ENCODE measurements at regions not wholly inside any gene's neighbourhood (a gene's known extent, or its start where the extent isn't known, plus 50 kb on each side); places are given as distances from the start of the nearest gene placed in this dataset.
A peak's percentile ranks its signal among the peaks of the same experiment; 100 is the strongest.

GRCh38 chr1:184270556-184270955 is 116.3 kb upstream of the C1orf21 start:
- peak; percentile 55 for ATAC-seq
- TF ChIP-seq GLIS3 (CRISPR knock-in tag; IDR thresholded peaks at IDR 0.05), result no peak
- TF ChIP-seq TOX (CRISPR knock-in tag; IDR thresholded peaks at IDR 0.05; ENCODE audit: borderline replicate concordance), result no peak
- TF ChIP-seq CSDC2 (CRISPR knock-in tag; IDR thresholded peaks at IDR 0.05), result no peak
- TF ChIP-seq RARB (CRISPR knock-in tag; IDR thresholded peaks at IDR 0.05), result no peak
- no peak for TF ChIP-seq ARNTL (CRISPR knock-in tag; IDR thresholded peaks at IDR 0.05; ENCODE audit: borderline replicate concordance, low read depth)
- TF ChIP-seq ZC3H10 (CRISPR knock-in tag; IDR thresholded peaks at IDR 0.05), result no peak
- no peak for TF ChIP-seq ESRRG (CRISPR knock-in tag; IDR thresholded peaks at IDR 0.05)
- TF ChIP-seq, protein P1, sequence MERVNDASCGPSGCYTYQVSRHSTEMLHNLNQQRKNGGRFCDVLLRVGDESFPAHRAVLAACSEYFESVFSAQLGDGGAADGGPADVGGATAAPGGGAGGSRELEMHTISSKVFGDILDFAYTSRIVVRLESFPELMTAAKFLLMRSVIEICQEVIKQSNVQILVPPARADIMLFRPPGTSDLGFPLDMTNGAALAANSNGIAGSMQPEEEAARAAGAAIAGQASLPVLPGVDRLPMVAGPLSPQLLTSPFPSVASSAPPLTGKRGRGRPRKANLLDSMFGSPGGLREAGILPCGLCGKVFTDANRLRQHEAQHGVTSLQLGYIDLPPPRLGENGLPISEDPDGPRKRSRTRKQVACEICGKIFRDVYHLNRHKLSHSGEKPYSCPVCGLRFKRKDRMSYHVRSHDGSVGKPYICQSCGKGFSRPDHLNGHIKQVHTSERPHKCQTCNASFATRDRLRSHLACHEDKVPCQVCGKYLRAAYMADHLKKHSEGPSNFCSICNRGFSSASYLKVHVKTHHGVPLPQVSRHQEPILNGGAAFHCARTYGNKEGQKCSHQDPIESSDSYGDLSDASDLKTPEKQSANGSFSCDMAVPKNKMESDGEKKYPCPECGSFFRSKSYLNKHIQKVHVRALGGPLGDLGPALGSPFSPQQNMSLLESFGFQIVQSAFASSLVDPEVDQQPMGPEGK (CRISPR knock-in tag; IDR thresholded peaks at IDR 0.05; ENCODE audit: borderline replicate concordance), result no peak
- TF ChIP-seq TSHZ2 (CRISPR knock-in tag; IDR thresholded peaks at IDR 0.05), result no peak
- TF ChIP-seq, protein P2, sequence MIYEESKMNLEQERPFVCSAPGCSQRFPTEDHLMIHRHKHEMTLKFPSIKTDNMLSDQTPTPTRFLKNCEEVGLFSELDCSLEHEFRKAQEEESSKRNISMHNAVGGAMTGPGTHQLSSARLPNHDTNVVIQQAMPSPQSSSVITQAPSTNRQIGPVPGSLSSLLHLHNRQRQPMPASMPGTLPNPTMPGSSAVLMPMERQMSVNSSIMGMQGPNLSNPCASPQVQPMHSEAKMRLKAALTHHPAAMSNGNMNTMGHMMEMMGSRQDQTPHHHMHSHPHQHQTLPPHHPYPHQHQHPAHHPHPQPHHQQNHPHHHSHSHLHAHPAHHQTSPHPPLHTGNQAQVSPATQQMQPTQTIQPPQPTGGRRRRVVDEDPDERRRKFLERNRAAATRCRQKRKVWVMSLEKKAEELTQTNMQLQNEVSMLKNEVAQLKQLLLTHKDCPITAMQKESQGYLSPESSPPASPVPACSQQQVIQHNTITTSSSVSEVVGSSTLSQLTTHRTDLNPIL (CRISPR knock-in tag; IDR thresholded peaks at IDR 0.05; ENCODE audit: low read depth), result no peak
- no peak for TF ChIP-seq ZNF70 (CRISPR knock-in tag; IDR thresholded peaks at IDR 0.05)
- TF ChIP-seq, protein P3, sequence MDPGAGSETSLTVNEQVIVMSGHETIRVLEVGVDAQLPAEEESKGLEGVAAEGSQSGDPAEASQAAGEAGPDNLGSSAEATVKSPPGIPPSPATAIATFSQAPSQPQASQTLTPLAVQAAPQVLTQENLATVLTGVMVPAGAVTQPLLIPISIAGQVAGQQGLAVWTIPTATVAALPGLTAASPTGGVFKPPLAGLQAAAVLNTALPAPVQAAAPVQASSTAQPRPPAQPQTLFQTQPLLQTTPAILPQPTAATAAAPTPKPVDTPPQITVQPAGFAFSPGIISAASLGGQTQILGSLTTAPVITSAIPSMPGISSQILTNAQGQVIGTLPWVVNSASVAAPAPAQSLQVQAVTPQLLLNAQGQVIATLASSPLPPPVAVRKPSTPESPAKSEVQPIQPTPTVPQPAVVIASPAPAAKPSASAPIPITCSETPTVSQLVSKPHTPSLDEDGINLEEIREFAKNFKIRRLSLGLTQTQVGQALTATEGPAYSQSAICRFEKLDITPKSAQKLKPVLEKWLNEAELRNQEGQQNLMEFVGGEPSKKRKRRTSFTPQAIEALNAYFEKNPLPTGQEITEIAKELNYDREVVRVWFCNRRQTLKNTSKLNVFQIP (CRISPR knock-in tag; IDR thresholded peaks at IDR 0.05; ENCODE audit: borderline replicate concordance, low read depth), result no peak
- no peak for TF ChIP-seq ISL1 (CRISPR knock-in tag; IDR thresholded peaks at IDR 0.05)
- TF ChIP-seq ZNF8 (CRISPR knock-in tag; IDR thresholded peaks at IDR 0.05), result no peak

DNA sequence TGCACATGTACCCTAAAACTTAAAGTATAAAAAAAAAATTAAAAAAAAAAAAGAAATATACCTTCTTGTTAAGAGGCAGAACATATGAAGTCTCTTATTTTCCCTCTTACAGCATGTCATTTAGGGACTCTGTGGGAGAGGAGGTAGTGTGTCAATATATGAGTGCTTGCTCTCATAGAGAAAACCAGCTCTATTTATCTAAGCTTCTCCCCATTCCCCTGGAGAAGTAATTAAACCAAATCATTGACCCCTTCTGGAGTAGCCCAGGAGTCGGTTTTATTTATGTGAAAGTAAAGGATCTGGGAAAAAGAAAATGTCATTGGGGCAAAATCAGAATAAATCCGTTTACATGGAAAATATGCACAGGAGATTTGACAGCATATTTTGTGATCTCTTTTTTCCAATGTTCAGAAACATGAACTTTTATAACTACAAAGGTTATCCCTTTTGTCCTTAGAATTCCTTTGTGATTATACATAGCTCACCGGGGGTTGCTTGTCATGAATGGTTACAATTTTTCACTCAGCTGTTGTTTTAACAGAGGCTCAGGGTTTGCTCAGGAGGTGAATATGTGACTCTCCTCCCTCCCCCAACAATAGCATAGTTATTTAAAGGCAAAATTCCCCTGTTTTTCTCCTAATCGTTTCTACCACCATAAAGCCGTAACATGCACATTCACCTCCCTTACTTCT is 114.5 kb upstream of the C1orf21 start:
- no peak for TF ChIP-seq ZNF565 (CRISPR knock-in tag; conservative IDR thresholded peaks at IDR 0.05; ENCODE audit: low read depth)
- TF ChIP-seq ZNF8 (CRISPR knock-in tag; IDR thresholded peaks at IDR 0.05), result no peak
- TF ChIP-seq, protein P3 (CRISPR knock-in tag; IDR thresholded peaks at IDR 0.05; ENCODE audit: borderline replicate concordance, low read depth), result no peak
- TF ChIP-seq CSDC2 (CRISPR knock-in tag; IDR thresholded peaks at IDR 0.05), result no peak
- no peak for TF ChIP-seq ZC3H10 (CRISPR knock-in tag; IDR thresholded peaks at IDR 0.05)
- no peak for TF ChIP-seq CSRNP3 (CRISPR knock-in tag; IDR thresholded peaks at IDR 0.05)
- TF ChIP-seq RARB (CRISPR knock-in tag; IDR thresholded peaks at IDR 0.05), result no peak
- TF ChIP-seq ISL1 (CRISPR knock-in tag; IDR thresholded peaks at IDR 0.05), result no peak
- TF ChIP-seq TCF4 (CRISPR knock-in tag; IDR thresholded peaks at IDR 0.05; ENCODE audit: borderline replicate concordance), result no peak
- TF ChIP-seq SNAI2 (CRISPR knock-in tag; IDR thresholded peaks at IDR 0.05), result no peak
- TF ChIP-seq, protein P2 (CRISPR knock-in tag; IDR thresholded peaks at IDR 0.05; ENCODE audit: low read depth), result no peak
- no peak for TF ChIP-seq ESRRG (CRISPR knock-in tag; IDR thresholded peaks at IDR 0.05)
- peak; percentile 83 for ATAC-seq

Measured in SK-N-SH treated with all-trans-retinoic acid at 6 μM for 48 hours (cell line).